CD4-positive, alpha-beta T cell (primary cell): ENCODE measurements at regions not wholly inside any gene's neighbourhood (a gene's known extent, or its start where the extent isn't known, plus 50 kb on each side); places are given as distances from the start of the nearest gene placed in this dataset.

Experiments used
- ATAC-seq: fragments of 200-7000 bp; cut with Tn5 transposase; one replicate; pipeline ENCODE4 v1.10.0; 2022; ENCODE audit warnings: mild to moderate bottlenecking; ENCODE audit not compliant: poor library complexity
- CTCF ChIA-PET: fragments of 350-600 bp; sonication (Branson Sonifier 250); formaldehyde crosslinking; loops from one replicate; lab custom pipeline; 2021; ENCODE audit warnings: antibody characterized with exemption, inconsistent platforms; lab: Charles Lee
- POLR2A ChIA-PET: fragments of 350-600 bp; sonication (Branson Sonifier 250); formaldehyde crosslinking; loops from one replicate; lab custom pipeline; 2021; ENCODE audit warnings: antibody characterized with exemption, inconsistent platforms; lab: Charles Lee
- DNase-seq, 14 experiments: peaks; one replicate each; pipeline ENCODE4 v3.0.0-alpha.2; 2013 to 2020; ENCODE audit warnings: mixed read lengths in 2 of 14
- H3K27ac ChIP-seq, 2 donors: one replicate each; pipeline versions ENCODE4 v1.5.1 to v1.7.0; 2013; ENCODE audit warnings: low read length in 2 of 2, low read depth in 1 of 2, mild to moderate bottlenecking in 1 of 2
- H3K27me3 ChIP-seq, 2 experiments: 1 replicate in 1 of 2; 2 replicates in 1 of 2; pipeline versions ENCODE4 v1.6.1 to v1.7.0; 2013; ENCODE audit warnings: low read length in 2 of 2, control low read depth in 1 of 2, mild to moderate bottlenecking in 1 of 2, moderate library complexity in 1 of 2; ENCODE audit not compliant: insufficient read depth in 2 of 2, control insufficient read depth in 1 of 2
- H3K36me3 ChIP-seq: one replicate; pipeline ENCODE4 v1.6.1; 2013; ENCODE audit warnings: low read length, control low read depth; ENCODE audit not compliant: insufficient read depth
- H3K4me1 ChIP-seq: one replicate; pipeline ENCODE4 v1.6.1; 2013; ENCODE audit warnings: low read length, control low read depth; ENCODE audit not compliant: insufficient read depth
- H3K4me3 ChIP-seq: one replicate; pipeline ENCODE4 v1.5.1; 2013; ENCODE audit warnings: mild to moderate bottlenecking, low read length, moderate library complexity
- H3K9me3 ChIP-seq, 2 experiments: 1 replicate in 1 of 2; 2 replicates in 1 of 2; pipeline versions ENCODE4 v1.6.1 to v1.7.0; 2013; ENCODE audit warnings: low read length in 2 of 2, mild to moderate bottlenecking in 2 of 2, control low read depth in 1 of 2, moderate library complexity in 1 of 2; ENCODE audit not compliant: control insufficient read depth in 1 of 2, insufficient read depth in 1 of 2
- H3K27ac Mint-ChIP-seq: one replicate; pipeline ENCODE4 v1.8.0; 2020; ENCODE audit warnings: mixed read lengths
- H3K27me3 Mint-ChIP-seq: one replicate; pipeline ENCODE4 v1.8.0; 2021; ENCODE audit warnings: mixed read lengths
- H3K36me3 Mint-ChIP-seq: one replicate; pipeline ENCODE4 v1.8.0; 2021; ENCODE audit warnings: low read depth, mixed read lengths
- H3K4me1 Mint-ChIP-seq: one replicate; pipeline ENCODE4 v1.8.0; 2021; ENCODE audit warnings: low read depth, mixed read lengths
- H3K4me3 Mint-ChIP-seq: one replicate; pipeline ENCODE4 v1.8.0; 2020; ENCODE audit warnings: mild to moderate bottlenecking, mixed read lengths
- H3K9me3 Mint-ChIP-seq: one replicate; pipeline ENCODE4 v1.8.0; 2020; ENCODE audit warnings: mixed read lengths
- CTCF ChIP-seq: fragments of 200-600 bp; IDR thresholded peaks from one replicate; pipeline ENCODE4 v1.8.0; 2022; ENCODE audit warnings: antibody characterized with exemption, mild to moderate bottlenecking
- intact Hi-C, 2 experiments: fragments of 100-400 bp; cut with DNase I in 1 of 2; cut with micrococcal nuclease in 1 of 2; formaldehyde crosslinking; loops; one replicate each; pipeline versions ENCODE4 v1.15.1 to v1.9.0; 2023 to 2025; cut with DNase I, micrococcal nuclease

DNA sequence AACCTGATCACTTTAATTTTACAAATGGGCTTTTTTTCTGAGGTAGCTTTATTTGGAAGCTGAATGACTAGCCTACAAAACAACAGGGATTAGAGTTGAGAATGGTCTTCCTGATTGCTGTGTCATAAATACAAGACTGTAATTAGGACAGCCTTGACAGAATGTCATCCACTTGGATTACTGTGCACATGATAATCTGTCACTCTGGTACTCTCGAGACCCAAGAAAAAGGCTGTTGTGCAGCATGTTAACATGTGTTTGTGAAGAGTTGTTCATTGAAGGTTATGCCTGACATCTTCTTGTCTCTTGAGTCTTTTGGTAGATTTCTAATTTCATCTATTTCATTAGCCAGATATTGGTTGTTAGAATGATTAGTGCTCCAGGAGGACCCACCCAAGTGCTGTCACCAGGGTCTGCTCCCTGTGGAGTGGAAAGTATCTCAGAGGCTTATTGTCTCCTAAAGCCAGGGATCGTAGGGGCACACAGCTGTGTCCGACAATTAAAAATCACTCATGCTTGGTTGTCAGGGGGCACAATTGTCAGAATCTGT lies 212.2 kb upstream of the GPRIN3 start:
- H3K9me3 ChIP-seq: no peaks in the 10 kb centered on the region
- H3K27ac ChIP-seq: no peak overlapping the region
- Mint-ChIP-seq H3K4me1 (no peaks in the 10 kb centered on the region), H3K36me3 (no peaks in the 10 kb centered on the region), H3K27me3 (peaks cover 63% of the 10 kb centered on the region), H3K27ac (no peak overlapping the region), H3K9me3 (no peaks in the 10 kb centered on the region), H3K4me3 (no peak overlapping the region)
- H3K27me3 ChIP-seq: peaks cover 4 to 20% of the 10 kb centered on the region in 2 experiments
- TF ChIP-seq CTCF: no peak
- H3K4me1 ChIP-seq: no peaks in the 10 kb centered on the region
- DNase-seq: no peak
- ATAC-seq: no peak
- no peak overlapping the region for H3K4me3 ChIP-seq
- ChIA-PET POLR2A (no interaction called here), CTCF (no interaction called here)
- no peaks in the 10 kb centered on the region for H3K36me3 ChIP-seq
- intact Hi-C loops: no loop called here

- CTCF ChIA-PET: no interaction called here
- peaks cover 58% of the 10 kb centered on the region for H3K27me3 Mint-ChIP-seq
- ATAC-seq: no peak
These were observed 210.7 kb upstream of the GPRIN3 start for GRCh38 chr4:89518259-89518658.

GRCh38 chr4:89514811-89515210 lies 207.2 kb upstream of the GPRIN3 start:
- H3K27me3 Mint-ChIP-seq: peaks cover 31% of the 10 kb centered on the region
- Histone ChIP-seq H3K36me3 (no peaks in the 10 kb centered on the region), H3K9me3 (no peaks in the 10 kb centered on the region), H3K27ac (no peak overlapping the region), H3K27me3 (peaks cover 0 to 3% of the 10 kb centered on the region in 2 experiments), H3K4me3 (no peak overlapping the region), H3K4me1 (no peaks in the 10 kb centered on the region)
- H3K36me3 Mint-ChIP-seq: no peaks in the 10 kb centered on the region
- ChIA-PET CTCF (no interaction called here), POLR2A (no interaction called here)
- intact Hi-C loops: no loop called here
- ATAC-seq (no peak), DNase-seq (no peak)
- H3K4me1 Mint-ChIP-seq: peaks cover 3% of the 10 kb centered on the region
- H3K4me3 Mint-ChIP-seq: no peak overlapping the region
- H3K9me3 Mint-ChIP-seq: no peaks in the 10 kb centered on the region
- H3K27ac Mint-ChIP-seq: no peak overlapping the region
- TF ChIP-seq CTCF: no peak

More at GRCh38 chr4:89518259-89518658, 210.7 kb upstream of the GPRIN3 start:
- no peaks in the 10 kb centered on the region for H3K4me1 Mint-ChIP-seq
- Histone ChIP-seq H3K36me3 (no peaks in the 10 kb centered on the region), H3K27me3 (peaks cover 4 to 7% of the 10 kb centered on the region in 2 experiments), H3K9me3 (no peaks in the 10 kb centered on the region), H3K4me3 (no peak overlapping the region), H3K4me1 (no peaks in the 10 kb centered on the region), H3K27ac (no peak overlapping the region)
- no peak for DNase-seq
- intact Hi-C loops: no loop called here
- H3K36me3 Mint-ChIP-seq: no peaks in the 10 kb centered on the region
- no peak for TF ChIP-seq CTCF
- no peak overlapping the region for H3K4me3 Mint-ChIP-seq
- no peaks in the 10 kb centered on the region for H3K9me3 Mint-ChIP-seq
- H3K27ac Mint-ChIP-seq: no peak overlapping the region
- POLR2A ChIA-PET: no interaction called here
